Vagina (tissue), 2 donors: ENCODE measurements at regions not wholly inside any gene's neighbourhood (a gene's known extent, or its start where the extent isn't known, plus 50 kb on each side); places are given as distances from the start of the nearest gene placed in this dataset.

Experiments used
- DNase-seq, 2 donors: peaks; one replicate each; pipeline ENCODE4 v3.0.0-alpha.2; 2017; ENCODE audit errors: extremely low spot score in 2 of 2
- H3K27ac ChIP-seq: fragments of 200-600 bp; sonication (generic); one replicate; pipeline ENCODE4 v1.5.1; 2019
- H3K27me3 ChIP-seq: fragments of 200-600 bp; sonication (generic); one replicate; pipeline ENCODE4 v1.5.1; 2019
- H3K36me3 ChIP-seq, 2 donors: fragments of 200-600 bp; sonication (generic); one replicate each; pipeline ENCODE4 v1.5.1; 2017 to 2019
- H3K4me1 ChIP-seq: fragments of 200-600 bp; sonication (generic); one replicate; pipeline ENCODE4 v1.5.1; 2019
- H3K4me3 ChIP-seq, 2 donors: fragments of 200-600 bp; sonication (generic); 1 replicate in 1 of 2; 2 replicates in 1 of 2; pipeline ENCODE4 v1.5.1; 2016 to 2019
- H3K9me3 ChIP-seq: fragments of 200-600 bp; sonication (generic); one replicate; pipeline ENCODE4 v1.5.1; 2019
- CTCF ChIP-seq, 3 experiments: fragments of 450-650 bp in 2 of 3; fragments of 200-600 bp in 1 of 3; sonication (generic) in 1 of 3; IDR thresholded peaks; one replicate each; pipeline ENCODE4 v1.5.1; 2017 to 2019; ENCODE audit warnings: antibody characterized with exemption in 3 of 3, mild to moderate bottlenecking in 2 of 3, moderate library complexity in 2 of 3
- POLR2A ChIP-seq, 2 donors: fragments of 450-650 bp; IDR thresholded peaks; one replicate each; pipeline ENCODE4 v1.6.1; 2017; ENCODE audit warnings: antibody characterized with exemption in 2 of 2, mild to moderate bottlenecking in 2 of 2, moderate library complexity in 2 of 2
- POLR2AphosphoS5 ChIP-seq, 2 donors: sonication (generic); formaldehyde crosslinking; IDR thresholded peaks; one replicate each; pipeline ENCODE4 v1.9.0; 2017; ENCODE audit warnings: antibody characterized with exemption in 2 of 2, mild to moderate bottlenecking in 2 of 2, low read depth in 1 of 2; ENCODE audit not compliant: insufficient read depth in 1 of 2
- intact Hi-C: fragments of 100-400 bp; cut with DNase I; formaldehyde crosslinking; loops from one replicate; pipeline ENCODE4 v1.15.1; 2023

- intact Hi-C loops = no loop called here
- no peak for TF ChIP-seq CTCF (IDR thresholded peaks at IDR 0.05)
- no peak for TF ChIP-seq POLR2AphosphoS5 (IDR thresholded peaks at IDR 0.05; ENCODE audit: insufficient read depth in 1 of 2, low read depth in 1 of 2)
- no peak for TF ChIP-seq POLR2A (IDR thresholded peaks at IDR 0.05)
- H3K36me3 ChIP-seq = no peaks in the 10 kb centered on the region
- no peaks in the 10 kb centered on the region for H3K9me3 ChIP-seq
- no peaks in the 10 kb centered on the region for H3K27me3 ChIP-seq
- H3K4me1 ChIP-seq = no peaks in the 10 kb centered on the region
- H3K27ac ChIP-seq = no peak overlapping the region
- no peak for DNase-seq
- H3K4me3 ChIP-seq = no peak overlapping the region
Observed at GRCh38 chr1:90411185-90411584, 305.9 kb downstream of the BARHL2 start.

- TF ChIP-seq POLR2AphosphoS5 (IDR thresholded peaks at IDR 0.05; ENCODE audit: insufficient read depth in 1 of 2, low read depth in 1 of 2) = no peak
- TF ChIP-seq POLR2A (IDR thresholded peaks at IDR 0.05) = no peak
- TF ChIP-seq CTCF (IDR thresholded peaks at IDR 0.05) = no peak
- H3K27ac ChIP-seq = no peak overlapping the region
- no peaks in the 10 kb centered on the region for H3K36me3 ChIP-seq
- H3K9me3 ChIP-seq = no peaks in the 10 kb centered on the region
- H3K27me3 ChIP-seq = no peaks in the 10 kb centered on the region
- intact Hi-C loops = no loop called here
- DNase-seq = no peak
- no peaks in the 10 kb centered on the region for H3K4me1 ChIP-seq
- H3K4me3 ChIP-seq = no peak overlapping the region
Observed at GRCh38 chr1:90407737-90408136, 309.4 kb downstream of the BARHL2 start.

GRCh38 chr1:90405726-90406125 lies 311.4 kb downstream of the BARHL2 start:
- Histone ChIP-seq H3K4me3 (no peak overlapping the region), H3K36me3 (no peaks in the 10 kb centered on the region), H3K27ac (no peak overlapping the region), H3K27me3 (no peaks in the 10 kb centered on the region), H3K4me1 (no peaks in the 10 kb centered on the region), H3K9me3 (no peaks in the 10 kb centered on the region)
- intact Hi-C loops = no loop called here
- no peak for TF ChIP-seq CTCF (IDR thresholded peaks at IDR 0.05)
- TF ChIP-seq POLR2AphosphoS5 (IDR thresholded peaks at IDR 0.05; ENCODE audit: insufficient read depth in 1 of 2, low read depth in 1 of 2) = no peak
- no peak for TF ChIP-seq POLR2A (IDR thresholded peaks at IDR 0.05)
- no peak for DNase-seq

- H3K36me3 ChIP-seq = no peaks in the 10 kb centered on the region
- intact Hi-C loops = no loop called here
- no peak for DNase-seq
- H3K27me3 ChIP-seq = no peaks in the 10 kb centered on the region
- no peak overlapping the region for H3K4me3 ChIP-seq
- H3K4me1 ChIP-seq = no peaks in the 10 kb centered on the region
- H3K27ac ChIP-seq = no peak overlapping the region
- H3K9me3 ChIP-seq = no peaks in the 10 kb centered on the region
- TF ChIP-seq POLR2AphosphoS5 (IDR thresholded peaks at IDR 0.05; ENCODE audit: insufficient read depth in 1 of 2, low read depth in 1 of 2) (peak in 1 of 2 donors; percentile 69), POLR2A (IDR thresholded peaks at IDR 0.05) (no peak)
Observed at GRCh38 chr1:90402893-90403849, 313.9 kb downstream of the BARHL2 start.

GRCh38 chr1:90400131-90400530 lies 317.0 kb downstream of the BARHL2 start:
- H3K27ac ChIP-seq = no peak overlapping the region
- H3K27me3 ChIP-seq = no peaks in the 10 kb centered on the region
- no peaks in the 10 kb centered on the region for H3K36me3 ChIP-seq
- no peak overlapping the region for H3K4me3 ChIP-seq
- no peak for DNase-seq
- no peaks in the 10 kb centered on the region for H3K4me1 ChIP-seq
- intact Hi-C loops = no loop called here
- TF ChIP-seq POLR2AphosphoS5 (IDR thresholded peaks at IDR 0.05; ENCODE audit: insufficient read depth in 1 of 2, low read depth in 1 of 2) = no peak
- no peak for TF ChIP-seq POLR2A (IDR thresholded peaks at IDR 0.05)
- TF ChIP-seq CTCF (IDR thresholded peaks at IDR 0.05) = no peak
- no peaks in the 10 kb centered on the region for H3K9me3 ChIP-seq
